ENCODE measurements at regions not wholly inside any gene's neighbourhood (a gene's known extent, or its start where the extent isn't known, plus 50 kb on each side); places are given as distances from the start of the nearest gene placed in this dataset.

- Histone ChIP-seq H3K9me3 (ENCODE audit: low read depth, low read length, poor library complexity, severe bottlenecking) (no peaks in the 10 kb centered on the region), H3K27me3 (replicated peaks; ENCODE audit: insufficient read depth, low read depth, low read length, poor library complexity) (no peaks in the 10 kb centered on the region), H3K4me3 (ENCODE audit: low read depth, low read length, poor library complexity, severe bottlenecking) (no peak overlapping the region), H3K4me1 (ENCODE audit: insufficient read depth, low read length, poor library complexity, severe bottlenecking) (no peaks in the 10 kb centered on the region), H3K27ac (ENCODE audit: low read depth, low read length, poor library complexity, severe bottlenecking) (no peak overlapping the region), H3K36me3 (ENCODE audit: insufficient read depth, low read length, poor library complexity, severe bottlenecking) (no peaks in the 10 kb centered on the region)
- BruUV-seq (replicated peaks) = no TSS peak
- ChIA-PET POLR2A (ENCODE audit: low non-redundant PET) (no interaction called here), CTCF (no interaction called here)
- intact Hi-C loops (cut with micrococcal nuclease; ENCODE audit: unreplicated experiment) = no loop called here
- no peak for DNase-seq (ENCODE audit: low spot score)
- TF ChIP-seq CTCF (conservative IDR thresholded peaks at IDR 0.05; ENCODE audit: low read depth, low read length) = no peak
- TF ChIP-seq EZH2 (IDR thresholded peaks at IDR 0.05; ENCODE audit: borderline replicate concordance, low read depth, low read length, poor library complexity, severe bottlenecking) = no peak
Measured at GRCh38 chr20:57918551-57918950, 208.7 kb upstream of the PMEPA1 start.

DNA sequence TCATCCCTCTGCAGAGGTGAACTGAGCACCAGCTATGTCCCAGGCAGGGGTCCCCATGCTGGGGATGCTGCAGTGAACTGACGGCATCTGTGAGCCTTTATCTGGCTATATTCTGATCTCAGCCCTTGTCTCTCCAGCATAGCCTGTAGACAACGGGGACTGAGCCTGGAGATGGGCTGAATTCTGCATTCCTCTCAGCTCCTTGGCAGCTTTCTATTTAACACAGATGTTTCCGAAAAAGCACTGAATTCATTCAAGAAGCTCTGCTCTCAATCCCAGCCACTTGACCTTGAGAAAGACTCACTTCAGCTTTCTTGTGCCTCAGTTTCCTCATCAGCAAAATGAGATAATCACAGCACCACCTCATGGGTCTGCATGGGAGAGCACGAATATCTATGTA is 204.4 kb upstream of the PMEPA1 start:
- no peak overlapping the region for H3K27ac ChIP-seq (ENCODE audit: low read depth, low read length, poor library complexity, severe bottlenecking)
- H3K27me3 ChIP-seq (replicated peaks; ENCODE audit: insufficient read depth, low read depth, low read length, poor library complexity) = no peaks in the 10 kb centered on the region
- no peaks in the 10 kb centered on the region for H3K9me3 ChIP-seq (ENCODE audit: low read depth, low read length, poor library complexity, severe bottlenecking)
- ChIA-PET CTCF (interaction anchor here (0.6 kb wide), 1 partner anchor 1519 kb away, joined by 7 read pairs; no protein-coding TSS in a partner anchor), POLR2A (ENCODE audit: low non-redundant PET) (no interaction called here)
- TF ChIP-seq EZH2 (IDR thresholded peaks at IDR 0.05; ENCODE audit: borderline replicate concordance, low read depth, low read length, poor library complexity, severe bottlenecking) (no peak), CTCF (conservative IDR thresholded peaks at IDR 0.05; ENCODE audit: low read depth, low read length) (no peak)
- H3K36me3 ChIP-seq (ENCODE audit: insufficient read depth, low read length, poor library complexity, severe bottlenecking) = no peaks in the 10 kb centered on the region
- DNase-seq (ENCODE audit: low spot score) = no peak
- no peaks in the 10 kb centered on the region for H3K4me1 ChIP-seq (ENCODE audit: insufficient read depth, low read length, poor library complexity, severe bottlenecking)
- H3K4me3 ChIP-seq (ENCODE audit: low read depth, low read length, poor library complexity, severe bottlenecking) = no peak overlapping the region
- no TSS peak for BruUV-seq (replicated peaks)
- intact Hi-C loops (cut with micrococcal nuclease; ENCODE audit: unreplicated experiment) = no loop called here

GRCh38 chr20:57913156-57913930 is 203.5 kb upstream of the PMEPA1 start:
- Histone ChIP-seq H3K9me3 (ENCODE audit: low read depth, low read length, poor library complexity, severe bottlenecking) (no peaks in the 10 kb centered on the region), H3K36me3 (ENCODE audit: insufficient read depth, low read length, poor library complexity, severe bottlenecking) (no peaks in the 10 kb centered on the region), H3K27me3 (replicated peaks; ENCODE audit: insufficient read depth, low read depth, low read length, poor library complexity) (no peaks in the 10 kb centered on the region), H3K4me1 (ENCODE audit: insufficient read depth, low read length, poor library complexity, severe bottlenecking) (no peaks in the 10 kb centered on the region), H3K27ac (ENCODE audit: low read depth, low read length, poor library complexity, severe bottlenecking) (no peak overlapping the region), H3K4me3 (ENCODE audit: low read depth, low read length, poor library complexity, severe bottlenecking) (no peak overlapping the region)
- ChIA-PET POLR2A (ENCODE audit: low non-redundant PET) (no interaction called here), CTCF (no interaction called here)
- no peak for DNase-seq (ENCODE audit: low spot score)
- no TSS peak for BruUV-seq (replicated peaks)
- intact Hi-C loops (cut with micrococcal nuclease; ENCODE audit: unreplicated experiment) = no loop called here
- TF ChIP-seq EZH2 (IDR thresholded peaks at IDR 0.05; ENCODE audit: borderline replicate concordance, low read depth, low read length, poor library complexity, severe bottlenecking) (no peak), CTCF (conservative IDR thresholded peaks at IDR 0.05; ENCODE audit: low read depth, low read length) (no peak)
